Body of pancreas (tissue), 4 donors: ENCODE measurements at regions not wholly inside any gene's neighbourhood (a gene's known extent, or its start where the extent isn't known, plus 50 kb on each side); places are given as distances from the start of the nearest gene placed in this dataset.

ENCODE experiments used
- CTCF ChIP-seq, 7 experiments: fragments of 450-650 bp in 4 of 7; fragments of 200-600 bp in 3 of 7; sonication (generic) in 3 of 7; IDR thresholded peaks; one replicate each; pipeline ENCODE4 v1.5.1; 2016 to 2019; ENCODE audit warnings: antibody characterized with exemption in 7 of 7
- POLR2A ChIP-seq, 3 donors: fragments of 450-650 bp; IDR thresholded peaks; one replicate each; pipeline ENCODE4 v1.6.1; 2016; ENCODE audit warnings: antibody characterized with exemption in 3 of 3, mild to moderate bottlenecking in 2 of 3

- no peak for TF ChIP-seq CTCF (IDR thresholded peaks at IDR 0.05)
- no peak for TF ChIP-seq POLR2A (IDR thresholded peaks at IDR 0.05)
These were observed 292.8 kb upstream of the KLF6 start for GRCh38 chr10:4077804-4078203.
